Liver (tissue), 8 donors: ENCODE measurements at regions not wholly inside any gene's neighbourhood (a gene's known extent, or its start where the extent isn't known, plus 50 kb on each side); places are given as distances from the start of the nearest gene placed in this dataset.

Experiments
- DNase-seq: peaks from one replicate; pipeline ENCODE4 v3.0.0-alpha.2; 2017; ENCODE audit warnings: low spot score
- H3K27ac ChIP-seq, 2 donors: one replicate each; pipeline ENCODE4 v1.7.0; 2013; ENCODE audit warnings: inconsistent platforms in 2 of 2, low read length in 2 of 2, control low read depth in 1 of 2, low read depth in 1 of 2, mild to moderate bottlenecking in 1 of 2
- H3K27me3 ChIP-seq, 4 donors: one replicate each; pipeline versions ENCODE4 v1.6.1 to v1.7.0; 2013; ENCODE audit warnings: low read length in 3 of 4, inconsistent platforms in 1 of 4, mild to moderate bottlenecking in 1 of 4, moderate library complexity in 1 of 4; ENCODE audit not compliant: control insufficient read depth in 4 of 4, insufficient read depth in 4 of 4
- H3K36me3 ChIP-seq, 4 donors: one replicate each; pipeline versions ENCODE4 v1.6.1 to v1.7.0; 2013; ENCODE audit warnings: low read length in 3 of 4, mild to moderate bottlenecking in 3 of 4, low read depth in 1 of 4, moderate library complexity in 1 of 4; ENCODE audit not compliant: control insufficient read depth in 4 of 4, insufficient read depth in 3 of 4
- H3K4me1 ChIP-seq, 4 donors: one replicate each; pipeline versions ENCODE4 v1.6.1 to v1.7.0; 2013; ENCODE audit warnings: low read length in 3 of 4, mild to moderate bottlenecking in 3 of 4, moderate library complexity in 1 of 4; ENCODE audit not compliant: control insufficient read depth in 4 of 4, insufficient read depth in 4 of 4
- H3K4me3 ChIP-seq, 3 donors: one replicate each; pipeline versions ENCODE4 v1.6.1 to v1.7.0; 2013; ENCODE audit warnings: low read length in 3 of 3, control low read depth in 1 of 3, low read depth in 1 of 3, mild to moderate bottlenecking in 1 of 3
- H3K9ac ChIP-seq, 2 donors: one replicate each; pipeline ENCODE4 v1.7.0; 2013; ENCODE audit warnings: low read length in 2 of 2, mild to moderate bottlenecking in 2 of 2, moderate library complexity in 2 of 2, control low read depth in 1 of 2, low read depth in 1 of 2
- H3K9me3 ChIP-seq, 4 donors: one replicate each; pipeline versions ENCODE4 v1.6.1 to v1.7.0; 2013; ENCODE audit warnings: low read length in 3 of 4; ENCODE audit not compliant: control insufficient read depth in 4 of 4
- EGR1 ChIP-seq, 2 donors: IDR thresholded peaks; 2 replicates each; pipeline ENCODE4 v1.6.1; 2016 to 2018; ENCODE audit warnings: antibody characterized with exemption in 2 of 2, low read depth in 2 of 2
- FOXA1 ChIP-seq: IDR thresholded peaks from 2 replicates; pipeline ENCODE4 v1.6.1; 2016; ENCODE audit warnings: antibody characterized with exemption
- GABPA ChIP-seq, 2 donors: IDR thresholded peaks in 1 of 2; conservative IDR thresholded peaks in 1 of 2; 2 replicates each; pipeline ENCODE4 v1.6.1; 2016; ENCODE audit warnings: antibody characterized with exemption in 2 of 2, mild to moderate bottlenecking in 1 of 2, moderate library complexity in 1 of 2
- HNF4G ChIP-seq: IDR thresholded peaks from 2 replicates; pipeline ENCODE4 v1.6.1; 2016; ENCODE audit warnings: antibody characterized with exemption
- JUND ChIP-seq, 2 donors: IDR thresholded peaks; 2 replicates each; pipeline ENCODE4 v1.6.1; 2016; ENCODE audit warnings: antibody characterized with exemption in 2 of 2
- NR2F2 ChIP-seq: IDR thresholded peaks from 2 replicates; pipeline ENCODE4 v1.6.1; 2016; ENCODE audit warnings: antibody characterized with exemption
- RAD21 ChIP-seq, 2 donors: IDR thresholded peaks; 2 replicates each; pipeline ENCODE4 v1.6.1; 2016; ENCODE audit warnings: antibody characterized with exemption in 2 of 2, mild to moderate bottlenecking in 2 of 2
- RXRA ChIP-seq, 2 donors: IDR thresholded peaks; 2 replicates each; pipeline ENCODE4 v1.6.1; 2017 to 2018; ENCODE audit warnings: antibody characterized with exemption in 2 of 2, mild to moderate bottlenecking in 1 of 2
- SP1 ChIP-seq: IDR thresholded peaks from 2 replicates; pipeline ENCODE4 v1.6.1; 2018; ENCODE audit warnings: antibody characterized with exemption, mild to moderate bottlenecking
- TAF1 ChIP-seq: conservative IDR thresholded peaks from 2 replicates; pipeline ENCODE4 v1.6.1; 2016; ENCODE audit warnings: antibody characterized with exemption, mild to moderate bottlenecking
- YY1 ChIP-seq: IDR thresholded peaks from 2 replicates; pipeline ENCODE4 v1.6.1; 2016; ENCODE audit warnings: antibody characterized with exemption, mild to moderate bottlenecking
- WGBS: extraction: QIAGEN DNeasy Blood & Tissue Kit; methylation state at CpG from one replicate; pipeline ENCODE4 v1.1.7; 2013; 5-methylcytosine and 5-hydroxymethylcytosine counted together
- TF ChIP-seq, protein P1 (sequence below): IDR thresholded peaks from 2 replicates; pipeline ENCODE4 v1.6.1; 2016; ENCODE audit warnings: antibody characterized with exemption, mild to moderate bottlenecking
- TF ChIP-seq, protein P2 (sequence below): IDR thresholded peaks from 2 replicates; pipeline ENCODE4 v1.6.1; 2016; ENCODE audit warnings: antibody characterized with exemption
- TF ChIP-seq, protein P3 (sequence below): IDR thresholded peaks from 2 replicates; pipeline ENCODE4 v1.6.1; 2016; ENCODE audit warnings: antibody characterized with exemption
- TF ChIP-seq, protein P4 (sequence below): fragments of 150-350 bp; IDR thresholded peaks from 2 replicates; pipeline ENCODE4 v1.5.1; 2017; ENCODE audit warnings: improper control_type of control experiment, low read depth, low read length; ENCODE audit not compliant: missing input control
- TF ChIP-seq, protein P5 (sequence below): IDR thresholded peaks from 2 replicates; pipeline ENCODE4 v1.6.1; 2016; ENCODE audit warnings: antibody characterized with exemption
- donor health status: healthy.
- donor health status: healthy.
- donor health status: healthy.
- donor health status: healthy.
- donor health status: healthy.

DNA sequence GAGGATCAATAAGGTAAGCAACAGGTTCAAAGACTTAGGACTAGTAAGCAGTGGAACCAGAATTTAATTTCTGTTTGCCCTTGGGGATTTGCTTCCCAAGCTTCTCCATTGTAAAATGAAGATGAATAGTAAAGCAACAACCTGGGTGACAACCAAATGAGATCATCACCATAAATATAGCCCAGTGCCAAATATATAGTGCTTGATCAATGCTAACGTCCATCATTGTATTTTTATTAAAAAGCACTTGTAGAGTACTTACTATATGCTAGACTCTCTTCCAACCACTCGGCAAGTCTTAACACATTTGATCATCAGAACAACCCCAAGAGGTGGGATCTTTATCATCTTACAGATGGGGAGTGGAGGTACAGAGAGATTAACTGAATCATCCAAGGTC is 51.5 kb upstream of the NMNAT3 start:
- WGBS = 89% methylated on average over 2 of the region's 2 CpGs
- DNase-seq = no peak
- H3K4me3 ChIP-seq = no peak overlapping the region
- no peak overlapping the region for H3K9ac ChIP-seq
- no peak for TF ChIP-seq HNF4G
- no peak for TF ChIP-seq YY1
- no peak for TF ChIP-seq FOXA1
- no peak for TF ChIP-seq TAF1
- TF ChIP-seq, protein P1, sequence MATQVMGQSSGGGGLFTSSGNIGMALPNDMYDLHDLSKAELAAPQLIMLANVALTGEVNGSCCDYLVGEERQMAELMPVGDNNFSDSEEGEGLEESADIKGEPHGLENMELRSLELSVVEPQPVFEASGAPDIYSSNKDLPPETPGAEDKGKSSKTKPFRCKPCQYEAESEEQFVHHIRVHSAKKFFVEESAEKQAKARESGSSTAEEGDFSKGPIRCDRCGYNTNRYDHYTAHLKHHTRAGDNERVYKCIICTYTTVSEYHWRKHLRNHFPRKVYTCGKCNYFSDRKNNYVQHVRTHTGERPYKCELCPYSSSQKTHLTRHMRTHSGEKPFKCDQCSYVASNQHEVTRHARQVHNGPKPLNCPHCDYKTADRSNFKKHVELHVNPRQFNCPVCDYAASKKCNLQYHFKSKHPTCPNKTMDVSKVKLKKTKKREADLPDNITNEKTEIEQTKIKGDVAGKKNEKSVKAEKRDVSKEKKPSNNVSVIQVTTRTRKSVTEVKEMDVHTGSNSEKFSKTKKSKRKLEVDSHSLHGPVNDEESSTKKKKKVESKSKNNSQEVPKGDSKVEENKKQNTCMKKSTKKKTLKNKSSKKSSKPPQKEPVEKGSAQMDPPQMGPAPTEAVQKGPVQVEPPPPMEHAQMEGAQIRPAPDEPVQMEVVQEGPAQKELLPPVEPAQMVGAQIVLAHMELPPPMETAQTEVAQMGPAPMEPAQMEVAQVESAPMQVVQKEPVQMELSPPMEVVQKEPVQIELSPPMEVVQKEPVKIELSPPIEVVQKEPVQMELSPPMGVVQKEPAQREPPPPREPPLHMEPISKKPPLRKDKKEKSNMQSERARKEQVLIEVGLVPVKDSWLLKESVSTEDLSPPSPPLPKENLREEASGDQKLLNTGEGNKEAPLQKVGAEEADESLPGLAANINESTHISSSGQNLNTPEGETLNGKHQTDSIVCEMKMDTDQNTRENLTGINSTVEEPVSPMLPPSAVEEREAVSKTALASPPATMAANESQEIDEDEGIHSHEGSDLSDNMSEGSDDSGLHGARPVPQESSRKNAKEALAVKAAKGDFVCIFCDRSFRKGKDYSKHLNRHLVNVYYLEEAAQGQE = no peak
- TF ChIP-seq, protein P2, sequence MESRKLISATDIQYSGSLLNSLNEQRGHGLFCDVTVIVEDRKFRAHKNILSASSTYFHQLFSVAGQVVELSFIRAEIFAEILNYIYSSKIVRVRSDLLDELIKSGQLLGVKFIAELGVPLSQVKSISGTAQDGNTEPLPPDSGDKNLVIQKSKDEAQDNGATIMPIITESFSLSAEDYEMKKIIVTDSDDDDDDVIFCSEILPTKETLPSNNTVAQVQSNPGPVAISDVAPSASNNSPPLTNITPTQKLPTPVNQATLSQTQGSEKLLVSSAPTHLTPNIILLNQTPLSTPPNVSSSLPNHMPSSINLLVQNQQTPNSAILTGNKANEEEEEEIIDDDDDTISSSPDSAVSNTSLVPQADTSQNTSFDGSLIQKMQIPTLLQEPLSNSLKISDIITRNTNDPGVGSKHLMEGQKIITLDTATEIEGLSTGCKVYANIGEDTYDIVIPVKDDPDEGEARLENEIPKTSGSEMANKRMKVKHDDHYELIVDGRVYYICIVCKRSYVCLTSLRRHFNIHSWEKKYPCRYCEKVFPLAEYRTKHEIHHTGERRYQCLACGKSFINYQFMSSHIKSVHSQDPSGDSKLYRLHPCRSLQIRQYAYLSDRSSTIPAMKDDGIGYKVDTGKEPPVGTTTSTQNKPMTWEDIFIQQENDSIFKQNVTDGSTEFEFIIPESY = no peak
- TF ChIP-seq RAD21 (IDR thresholded peaks at IDR 0.05) = no peak
- TF ChIP-seq EGR1 (IDR thresholded peaks at IDR 0.05; ENCODE audit: low read depth in 2 of 2) = no peak
- no peak for TF ChIP-seq SP1
- TF ChIP-seq, protein P3, sequence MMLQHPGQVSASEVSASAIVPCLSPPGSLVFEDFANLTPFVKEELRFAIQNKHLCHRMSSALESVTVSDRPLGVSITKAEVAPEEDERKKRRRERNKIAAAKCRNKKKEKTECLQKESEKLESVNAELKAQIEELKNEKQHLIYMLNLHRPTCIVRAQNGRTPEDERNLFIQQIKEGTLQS = no peak
- TF ChIP-seq RXRA (IDR thresholded peaks at IDR 0.05) = no peak
- no peak for TF ChIP-seq GABPA (IDR thresholded peaks at IDR 0.05 in 1 of 2, conservative IDR thresholded peaks at IDR 0.05 in 1 of 2)
- TF ChIP-seq, protein P4, sequence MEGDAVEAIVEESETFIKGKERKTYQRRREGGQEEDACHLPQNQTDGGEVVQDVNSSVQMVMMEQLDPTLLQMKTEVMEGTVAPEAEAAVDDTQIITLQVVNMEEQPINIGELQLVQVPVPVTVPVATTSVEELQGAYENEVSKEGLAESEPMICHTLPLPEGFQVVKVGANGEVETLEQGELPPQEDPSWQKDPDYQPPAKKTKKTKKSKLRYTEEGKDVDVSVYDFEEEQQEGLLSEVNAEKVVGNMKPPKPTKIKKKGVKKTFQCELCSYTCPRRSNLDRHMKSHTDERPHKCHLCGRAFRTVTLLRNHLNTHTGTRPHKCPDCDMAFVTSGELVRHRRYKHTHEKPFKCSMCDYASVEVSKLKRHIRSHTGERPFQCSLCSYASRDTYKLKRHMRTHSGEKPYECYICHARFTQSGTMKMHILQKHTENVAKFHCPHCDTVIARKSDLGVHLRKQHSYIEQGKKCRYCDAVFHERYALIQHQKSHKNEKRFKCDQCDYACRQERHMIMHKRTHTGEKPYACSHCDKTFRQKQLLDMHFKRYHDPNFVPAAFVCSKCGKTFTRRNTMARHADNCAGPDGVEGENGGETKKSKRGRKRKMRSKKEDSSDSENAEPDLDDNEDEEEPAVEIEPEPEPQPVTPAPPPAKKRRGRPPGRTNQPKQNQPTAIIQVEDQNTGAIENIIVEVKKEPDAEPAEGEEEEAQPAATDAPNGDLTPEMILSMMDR = no peak
- TF ChIP-seq JUND (IDR thresholded peaks at IDR 0.05) = no peak
- no peaks in the 10 kb centered on the region for H3K36me3 ChIP-seq
- no peaks in the 10 kb centered on the region for H3K27me3 ChIP-seq
- no peaks in the 10 kb centered on the region for H3K9me3 ChIP-seq
- H3K27ac ChIP-seq = no peak overlapping the region
- H3K4me1 ChIP-seq = no peaks in the 10 kb centered on the region

DNA sequence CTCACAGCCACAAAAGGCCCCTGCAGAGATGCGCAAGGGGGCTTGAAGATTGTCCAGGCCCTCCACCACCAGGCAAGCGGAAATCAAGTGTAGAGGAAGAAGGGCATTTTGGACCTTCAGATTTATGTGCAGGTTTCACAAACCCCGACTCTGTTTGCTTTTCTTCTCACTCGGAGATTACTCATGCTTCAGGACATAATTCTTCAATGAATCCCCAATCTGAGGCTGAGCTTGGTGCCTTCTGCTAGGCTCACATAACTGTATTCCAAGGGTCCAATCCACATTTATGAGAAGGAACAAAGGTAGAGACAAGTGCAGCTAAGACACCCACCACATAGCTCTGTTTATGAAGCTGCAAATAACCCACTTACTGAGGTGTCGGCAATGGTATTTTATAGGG is 50.6 kb upstream of the NMNAT3 start:
- Histone ChIP-seq H3K9ac (no peak overlapping the region), H3K27ac (no peak overlapping the region), H3K27me3 (no peaks in the 10 kb centered on the region), H3K4me1 (no peaks in the 10 kb centered on the region), H3K36me3 (no peaks in the 10 kb centered on the region), H3K4me3 (no peak overlapping the region), H3K9me3 (no peaks in the 10 kb centered on the region)
- TF ChIP-seq RAD21 (IDR thresholded peaks at IDR 0.05) (no peak), NR2F2 (no peak), JUND (IDR thresholded peaks at IDR 0.05) (no peak), YY1 (no peak), RXRA (IDR thresholded peaks at IDR 0.05) (no peak), TAF1 (no peak), HNF4G (no peak), EGR1 (IDR thresholded peaks at IDR 0.05; ENCODE audit: low read depth in 2 of 2) (no peak)
- TF ChIP-seq, protein P5, sequence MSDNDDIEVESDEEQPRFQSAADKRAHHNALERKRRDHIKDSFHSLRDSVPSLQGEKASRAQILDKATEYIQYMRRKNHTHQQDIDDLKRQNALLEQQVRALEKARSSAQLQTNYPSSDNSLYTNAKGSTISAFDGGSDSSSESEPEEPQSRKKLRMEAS = no peak
- WGBS = 92% methylated on average over 5 of the region's 5 CpGs
- no peak for DNase-seq
